ENCODE measurements at regions not wholly inside any gene's neighbourhood (a gene's known extent, or its start where the extent isn't known, plus 50 kb on each side); places are given as distances from the start of the nearest gene placed in this dataset.
"Not testable (repeated sequence)": the region's sequence is repeated elsewhere in the genome, so short reads cannot be mapped to it uniquely, and the experiment has no call there.

DNA sequence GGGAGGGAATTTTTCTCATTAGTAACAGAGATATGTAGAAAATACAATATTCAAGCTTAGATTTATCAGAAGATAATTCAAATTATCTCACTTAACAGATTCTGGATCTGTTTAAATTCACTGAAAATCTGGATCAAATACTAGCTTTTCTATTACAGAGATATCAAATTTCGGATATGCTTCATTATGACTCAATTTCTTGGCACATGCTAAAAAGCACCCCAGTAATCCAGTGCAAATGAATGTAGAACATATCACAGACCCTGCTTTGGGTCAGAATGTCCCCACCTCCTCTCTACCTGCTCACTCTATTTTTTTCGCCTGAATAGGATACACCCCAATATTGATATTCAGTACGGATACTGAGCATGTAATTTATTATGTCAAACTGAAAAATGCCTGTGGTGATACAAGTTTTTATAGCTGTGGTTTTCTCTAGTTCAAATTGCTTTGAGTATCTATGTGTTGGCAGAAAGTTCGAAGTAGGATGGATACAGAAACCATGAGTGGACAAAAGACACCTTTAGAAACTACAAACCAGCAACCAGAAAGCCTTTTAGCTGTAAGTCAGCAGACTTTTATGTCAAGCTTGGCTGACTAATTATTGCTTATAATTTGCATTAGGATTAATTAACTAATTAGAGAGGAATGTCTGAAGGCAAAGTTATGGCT is 290.0 kb downstream of the TFAP2B start:
- ChIA-PET POLR2A (no interaction called here), CTCF (no interaction called here)
- H3K27me3 ChIP-seq (ENCODE audit: control insufficient read depth, insufficient read depth, low read length): no peaks in the 10 kb centered on the region
- H3K9me3 ChIP-seq (ENCODE audit: control insufficient read depth, insufficient read depth, low read length): peaks cover 10% of the 10 kb centered on the region; the same call in 1 of the 2 replicates
- H3K4me3 ChIP-seq (ENCODE audit: low read depth, low read length): no peak overlapping the region
- no peak for DNase-seq (ENCODE audit: low read depth, low spot score)
- no peak overlapping the region for H3K27ac ChIP-seq (ENCODE audit: low read depth, low read length)
- TF ChIP-seq, protein P1, sequence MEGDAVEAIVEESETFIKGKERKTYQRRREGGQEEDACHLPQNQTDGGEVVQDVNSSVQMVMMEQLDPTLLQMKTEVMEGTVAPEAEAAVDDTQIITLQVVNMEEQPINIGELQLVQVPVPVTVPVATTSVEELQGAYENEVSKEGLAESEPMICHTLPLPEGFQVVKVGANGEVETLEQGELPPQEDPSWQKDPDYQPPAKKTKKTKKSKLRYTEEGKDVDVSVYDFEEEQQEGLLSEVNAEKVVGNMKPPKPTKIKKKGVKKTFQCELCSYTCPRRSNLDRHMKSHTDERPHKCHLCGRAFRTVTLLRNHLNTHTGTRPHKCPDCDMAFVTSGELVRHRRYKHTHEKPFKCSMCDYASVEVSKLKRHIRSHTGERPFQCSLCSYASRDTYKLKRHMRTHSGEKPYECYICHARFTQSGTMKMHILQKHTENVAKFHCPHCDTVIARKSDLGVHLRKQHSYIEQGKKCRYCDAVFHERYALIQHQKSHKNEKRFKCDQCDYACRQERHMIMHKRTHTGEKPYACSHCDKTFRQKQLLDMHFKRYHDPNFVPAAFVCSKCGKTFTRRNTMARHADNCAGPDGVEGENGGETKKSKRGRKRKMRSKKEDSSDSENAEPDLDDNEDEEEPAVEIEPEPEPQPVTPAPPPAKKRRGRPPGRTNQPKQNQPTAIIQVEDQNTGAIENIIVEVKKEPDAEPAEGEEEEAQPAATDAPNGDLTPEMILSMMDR (IDR thresholded peaks at IDR 0.05; ENCODE audit: low read depth, low read length): no peak

DNA sequence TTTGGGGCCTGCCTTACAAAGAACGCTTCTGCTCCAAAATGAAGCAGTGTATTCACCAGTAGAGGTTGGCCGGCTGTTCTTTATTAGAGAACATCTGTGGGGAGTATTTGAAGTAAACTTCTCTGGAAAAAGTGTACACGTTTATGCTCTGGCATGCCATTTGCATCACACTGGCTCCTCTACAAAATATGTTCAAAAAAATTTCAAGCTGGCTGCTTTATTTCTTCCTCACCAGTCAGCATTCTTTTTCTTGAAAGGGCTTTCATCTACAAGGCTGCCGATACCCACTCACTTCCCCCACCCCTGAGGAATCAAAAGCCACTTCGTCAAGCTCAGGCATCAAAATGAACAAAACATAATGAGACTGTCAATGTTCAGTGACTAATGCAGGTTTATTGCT is 294.1 kb downstream of the TFAP2B start:
- Histone ChIP-seq H3K4me3 (ENCODE audit: low read depth, low read length) (no peak overlapping the region), H3K27me3 (ENCODE audit: control insufficient read depth, insufficient read depth, low read length) (no peaks in the 10 kb centered on the region), H3K9me3 (ENCODE audit: control insufficient read depth, insufficient read depth, low read length) (peaks cover 16% of the 10 kb centered on the region; the same call in 1 of the 2 replicates), H3K27ac (ENCODE audit: low read depth, low read length) (no peak overlapping the region)
- POLR2A ChIA-PET: no interaction called here
- no peak for DNase-seq (ENCODE audit: low read depth, low spot score)
- CTCF ChIA-PET: no interaction called here
- TF ChIP-seq, protein P1 (IDR thresholded peaks at IDR 0.05; ENCODE audit: low read depth, low read length): no peak

DNA sequence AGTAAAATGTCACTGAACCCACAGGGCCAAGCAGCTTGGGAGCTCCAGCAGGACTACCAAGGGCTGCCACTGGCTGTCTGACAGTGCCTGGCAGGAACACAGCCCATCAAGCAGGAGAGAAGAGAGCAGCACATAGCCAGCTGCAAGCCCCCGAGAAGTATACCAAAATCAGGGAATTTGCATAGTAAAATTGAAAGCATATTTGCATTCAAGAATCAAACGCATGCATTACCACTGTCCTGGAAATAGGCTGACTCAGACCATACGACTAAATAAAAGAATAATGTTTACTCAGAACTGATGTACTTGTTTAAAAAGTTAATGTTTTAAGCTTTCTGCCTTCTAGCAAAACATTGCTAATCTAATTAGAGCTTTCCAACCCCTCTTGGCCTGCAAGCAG is 298.1 kb downstream of the TFAP2B start:
- POLR2A ChIA-PET: no interaction called here
- CTCF ChIA-PET: no interaction called here
- Histone ChIP-seq H3K27me3 (ENCODE audit: control insufficient read depth, insufficient read depth, low read length) (no peaks in the 10 kb centered on the region), H3K4me3 (ENCODE audit: low read depth, low read length) (no peak overlapping the region), H3K9me3 (ENCODE audit: control insufficient read depth, insufficient read depth, low read length) (peaks cover 32% of the 10 kb centered on the region), H3K27ac (ENCODE audit: low read depth, low read length) (no peak overlapping the region)
- no peak for DNase-seq (ENCODE audit: low read depth, low spot score)
- TF ChIP-seq, protein P1 (IDR thresholded peaks at IDR 0.05; ENCODE audit: low read depth, low read length): no peak

DNA sequence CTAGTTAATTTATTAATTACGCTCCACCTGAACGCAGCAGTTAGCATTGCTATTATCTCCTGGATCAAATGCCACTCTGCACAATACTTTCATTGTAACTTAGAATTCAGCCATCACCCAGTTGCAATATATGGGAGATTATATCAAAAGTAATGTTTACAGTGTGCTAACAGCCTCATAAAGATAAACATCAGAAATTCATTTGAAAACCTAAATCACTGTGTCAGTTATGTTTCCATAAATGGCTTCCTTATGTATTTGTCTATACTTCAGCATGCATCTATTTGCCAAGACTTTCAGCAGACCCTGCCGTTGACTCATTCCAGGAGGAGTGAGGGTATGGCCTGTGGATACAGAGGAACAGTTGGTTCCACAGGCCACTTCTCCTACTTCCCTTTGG is 300.1 kb downstream of the TFAP2B start:
- TF ChIP-seq, protein P1 (IDR thresholded peaks at IDR 0.05; ENCODE audit: low read depth, low read length): no peak
- H3K9me3 ChIP-seq (ENCODE audit: control insufficient read depth, insufficient read depth, low read length): peaks cover 29% of the 10 kb centered on the region
- no peaks in the 10 kb centered on the region for H3K27me3 ChIP-seq (ENCODE audit: control insufficient read depth, insufficient read depth, low read length)
- POLR2A ChIA-PET: no interaction called here
- no peak overlapping the region for H3K4me3 ChIP-seq (ENCODE audit: low read depth, low read length)
- no peak overlapping the region for H3K27ac ChIP-seq (ENCODE audit: low read depth, low read length)
- CTCF ChIA-PET: no interaction called here
- DNase-seq (ENCODE audit: low read depth, low spot score): no peak

DNA sequence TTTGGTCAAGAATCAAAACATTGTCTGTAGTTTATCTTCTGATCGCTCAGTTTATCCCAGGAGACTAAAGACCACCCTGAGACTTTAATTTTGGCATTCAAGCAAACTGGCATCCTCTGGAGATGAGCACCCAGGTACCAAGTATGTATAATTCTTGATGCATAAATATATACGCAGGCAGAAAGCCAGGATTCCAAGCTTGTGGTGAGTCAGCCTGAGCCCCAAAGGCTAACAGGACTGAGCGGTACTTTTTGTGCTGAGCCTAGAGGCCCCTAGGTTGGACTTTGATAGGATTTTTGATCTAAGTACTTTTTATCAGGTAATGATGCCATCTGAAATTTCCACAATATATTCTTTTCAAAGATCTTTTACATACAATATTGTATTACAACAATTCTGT is 301.3 kb downstream of the TFAP2B start:
- CTCF ChIA-PET: no interaction called here
- no peak for DNase-seq (ENCODE audit: low read depth, low spot score)
- POLR2A ChIA-PET: no interaction called here
- H3K27me3 ChIP-seq (ENCODE audit: control insufficient read depth, insufficient read depth, low read length): no peaks in the 10 kb centered on the region
- no peak overlapping the region for H3K27ac ChIP-seq (ENCODE audit: low read depth, low read length)
- H3K9me3 ChIP-seq (ENCODE audit: control insufficient read depth, insufficient read depth, low read length): peaks cover 29% of the 10 kb centered on the region
- no peak overlapping the region for H3K4me3 ChIP-seq (ENCODE audit: low read depth, low read length)
- TF ChIP-seq, protein P1 (IDR thresholded peaks at IDR 0.05; ENCODE audit: low read depth, low read length): no peak

DNA sequence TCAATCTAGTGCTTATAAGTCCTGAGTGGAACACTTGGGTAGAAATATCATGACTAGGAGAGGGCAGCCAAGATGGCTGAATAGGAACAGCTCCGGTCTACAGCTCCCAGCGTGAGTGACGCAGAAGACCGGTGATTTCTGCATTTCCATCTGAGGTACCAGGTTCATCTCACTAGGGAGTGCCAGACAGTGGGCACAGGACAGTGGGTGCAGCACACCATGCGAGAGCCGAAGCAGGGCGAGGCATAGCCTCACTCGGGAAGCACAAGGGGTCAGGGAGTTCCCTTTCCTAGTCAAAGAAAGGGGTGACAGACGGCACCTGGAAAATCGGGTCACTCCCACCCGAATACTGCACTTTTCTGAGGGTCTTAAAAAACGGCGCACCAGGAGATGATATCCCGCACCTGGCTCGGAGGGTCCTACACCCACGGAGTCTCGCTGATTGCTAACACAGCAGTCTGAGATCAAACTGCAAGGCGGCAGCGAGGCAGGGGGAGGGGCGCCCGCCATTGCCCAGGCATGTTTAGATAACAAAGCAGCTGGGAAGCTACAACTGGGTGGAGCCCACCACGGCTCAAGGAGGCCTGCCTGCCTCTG is 302.8 kb downstream of the TFAP2B start:
- H3K9me3 ChIP-seq (ENCODE audit: control insufficient read depth, insufficient read depth, low read length): peaks cover 23% of the 10 kb centered on the region
- H3K27me3 ChIP-seq (ENCODE audit: control insufficient read depth, insufficient read depth, low read length); CTCF ChIA-PET; H3K4me3 ChIP-seq (ENCODE audit: low read depth, low read length); DNase-seq (ENCODE audit: low read depth, low spot score); H3K27ac ChIP-seq (ENCODE audit: low read depth, low read length): not testable (repeated sequence)
- POLR2A ChIA-PET: interaction anchor here (0.5 kb wide), 1 partner anchor 12 kb away, joined by 4 read pairs; no protein-coding TSS in a partner anchor

Data from AG04450 (cell line).